ENCODE measurements at regions not wholly inside any gene's neighbourhood (a gene's known extent, or its start where the extent isn't known, plus 50 kb on each side); places are given as distances from the start of the nearest gene placed in this dataset.

- DNase-seq, result no peak
Measured at GRCh38 chr12:130263025-130263424, 74.7 kb upstream of the PIWIL1 start.

GRCh38 chr12:130263996-130264395, 73.7 kb upstream of the PIWIL1 start:
- DNase-seq, result no peak

GRCh38 chr12:130266751-130267150, 70.9 kb upstream of the PIWIL1 start:
- no peak for DNase-seq

GRCh38 chr12:130280231-130280630, 57.5 kb upstream of the PIWIL1 start:
- DNase-seq, result no peak

- DNase-seq, result no peak
Measured at GRCh38 chr12:130280742-130281141, 56.9 kb upstream of the PIWIL1 start.

GRCh38 chr12:130281153-130281799, 56.4 kb upstream of the PIWIL1 start:
- DNase-seq, result no peak

- DNase-seq, result no peak
Measured at GRCh38 chr12:130286041-130286440, 51.6 kb upstream of the PIWIL1 start.

GRCh38 chr12:130286741-130287440, 50.8 kb upstream of the PIWIL1 start:
- no peak for DNase-seq
